ENCODE measurements at regions not wholly inside any gene's neighbourhood (a gene's known extent, or its start where the extent isn't known, plus 50 kb on each side); places are given as distances from the start of the nearest gene placed in this dataset.

DNA sequence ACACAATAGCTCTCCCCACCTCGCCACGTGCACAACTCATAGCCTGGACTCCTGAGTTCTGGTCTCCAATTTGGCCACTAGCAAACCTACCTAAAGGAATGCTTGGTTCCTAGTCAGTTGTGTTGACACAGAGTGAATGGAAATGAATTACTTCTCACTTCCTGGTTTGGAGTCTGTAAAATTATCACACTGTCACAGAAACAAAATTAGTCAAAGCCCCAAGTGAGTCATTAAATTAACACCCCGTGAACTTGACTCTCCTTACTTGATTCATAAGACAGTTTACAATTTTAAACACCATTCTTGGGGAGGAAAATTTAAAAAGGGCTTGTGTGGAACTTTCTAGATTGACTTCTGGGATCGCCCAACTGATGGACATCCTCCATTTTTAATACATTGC, 276.2 kb upstream of the CTNNB1 start:
- TF ChIP-seq, protein P1, sequence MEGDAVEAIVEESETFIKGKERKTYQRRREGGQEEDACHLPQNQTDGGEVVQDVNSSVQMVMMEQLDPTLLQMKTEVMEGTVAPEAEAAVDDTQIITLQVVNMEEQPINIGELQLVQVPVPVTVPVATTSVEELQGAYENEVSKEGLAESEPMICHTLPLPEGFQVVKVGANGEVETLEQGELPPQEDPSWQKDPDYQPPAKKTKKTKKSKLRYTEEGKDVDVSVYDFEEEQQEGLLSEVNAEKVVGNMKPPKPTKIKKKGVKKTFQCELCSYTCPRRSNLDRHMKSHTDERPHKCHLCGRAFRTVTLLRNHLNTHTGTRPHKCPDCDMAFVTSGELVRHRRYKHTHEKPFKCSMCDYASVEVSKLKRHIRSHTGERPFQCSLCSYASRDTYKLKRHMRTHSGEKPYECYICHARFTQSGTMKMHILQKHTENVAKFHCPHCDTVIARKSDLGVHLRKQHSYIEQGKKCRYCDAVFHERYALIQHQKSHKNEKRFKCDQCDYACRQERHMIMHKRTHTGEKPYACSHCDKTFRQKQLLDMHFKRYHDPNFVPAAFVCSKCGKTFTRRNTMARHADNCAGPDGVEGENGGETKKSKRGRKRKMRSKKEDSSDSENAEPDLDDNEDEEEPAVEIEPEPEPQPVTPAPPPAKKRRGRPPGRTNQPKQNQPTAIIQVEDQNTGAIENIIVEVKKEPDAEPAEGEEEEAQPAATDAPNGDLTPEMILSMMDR (conservative IDR thresholded peaks at IDR 0.05 in 1 of 2, IDR thresholded peaks at IDR 0.05 in 1 of 2; ENCODE audit: extremely low read depth in 1 of 2, insufficient read depth in 1 of 2, low read depth in 1 of 2, low read length in 2 of 2), result no peak
- TF ChIP-seq EZH2 (IDR thresholded peaks at IDR 0.05; ENCODE audit: borderline replicate concordance, low read length), result no peak
